GM23338 (cell line): ENCODE measurements at regions not wholly inside any gene's neighbourhood (a gene's known extent, or its start where the extent isn't known, plus 50 kb on each side); places are given as distances from the start of the nearest gene placed in this dataset.

Experiments used
- ATAC-seq: fragments of 200-7000 bp; cut with Tn5 transposase; 3 replicates; pipeline ENCODE4 v1.9.1; 2020
- DNase-seq: peaks from one replicate; pipeline ENCODE4 v3.0.0-alpha.2; 2015; ENCODE audit warnings: low spot score
- H2AFZ ChIP-seq: fragments of 200-600 bp; sonication (generic); 2 replicates; pipeline ENCODE4 v1.8.0; 2016; ENCODE audit warnings: antibody characterized with exemption, mild to moderate bottlenecking, moderate library complexity
- H3F3A ChIP-seq: fragments of 200-600 bp; sonication (generic); replicated peaks from 2 replicates; pipeline ENCODE4 v1.8.0; 2017; ENCODE audit warnings: antibody characterized with exemption, mixed run types, low read depth
- H3K27ac ChIP-seq: fragments of 200-600 bp; sonication (generic); 2 replicates; pipeline ENCODE4 v1.6.1; 2016; ENCODE audit warnings: low read depth
- H3K27me3 ChIP-seq: fragments of 200-600 bp; sonication (generic); 2 replicates; pipeline ENCODE4 v1.8.0; 2016; ENCODE audit warnings: mild to moderate bottlenecking, mixed run types, moderate library complexity; ENCODE audit not compliant: insufficient read depth
- H3K36me3 ChIP-seq: fragments of 200-600 bp; sonication (generic); 2 replicates; pipeline ENCODE4 v1.8.0; 2016; ENCODE audit warnings: mild to moderate bottlenecking; ENCODE audit not compliant: insufficient read depth
- H3K4me1 ChIP-seq: fragments of 200-600 bp; sonication (generic); 2 replicates; pipeline ENCODE4 v1.8.0; 2016; ENCODE audit warnings: mild to moderate bottlenecking, moderate library complexity; ENCODE audit not compliant: insufficient read depth
- H3K4me2 ChIP-seq: fragments of 200-600 bp; sonication (generic); 2 replicates; pipeline ENCODE4 v1.7.1; 2017; ENCODE audit warnings: mixed run types
- H3K4me3 ChIP-seq: fragments of 200-600 bp; sonication (generic); 2 replicates; pipeline ENCODE4 v1.6.1; 2016; ENCODE audit warnings: mixed run types
- H3K79me2 ChIP-seq: fragments of 200-600 bp; sonication (generic); replicated peaks from 2 replicates; pipeline ENCODE4 v1.8.0; 2017; ENCODE audit warnings: mild to moderate bottlenecking; ENCODE audit not compliant: insufficient read depth
- H3K9me2 ChIP-seq: fragments of 200-600 bp; sonication (generic); 2 replicates; pipeline ENCODE4 v1.8.0; 2017; ENCODE audit not compliant: insufficient read depth
- H4K20me1 ChIP-seq: fragments of 200-600 bp; sonication (generic); replicated peaks from 2 replicates; pipeline ENCODE4 v1.8.0; 2017; ENCODE audit warnings: mild to moderate bottlenecking; ENCODE audit not compliant: insufficient read depth
- H3K27ac Mint-ChIP-seq: 2 replicates; pipeline ENCODE4 v1.8.0; 2020; ENCODE audit warnings: inconsistent platforms, mild to moderate bottlenecking, moderate library complexity, mixed read lengths
- H3K27me3 Mint-ChIP-seq: 3 replicates; pipeline ENCODE4 v1.8.0; 2022; ENCODE audit warnings: low read depth, mild to moderate bottlenecking, moderate library complexity, mixed read lengths, inconsistent platforms; ENCODE audit not compliant: insufficient read depth, poor library complexity
- H3K36me3 Mint-ChIP-seq: 3 replicates; pipeline ENCODE4 v1.8.0; 2021; ENCODE audit warnings: low read depth, mild to moderate bottlenecking, inconsistent platforms, moderate library complexity, mixed read lengths
- H3K4me1 Mint-ChIP-seq: 3 replicates; pipeline ENCODE4 v1.8.0; 2020; ENCODE audit warnings: mild to moderate bottlenecking, inconsistent platforms, mixed read lengths
- H3K4me3 Mint-ChIP-seq: 3 replicates; pipeline ENCODE4 v1.8.0; 2021; ENCODE audit warnings: moderate library complexity, mild to moderate bottlenecking, inconsistent platforms, mixed read lengths
- H3K9me3 Mint-ChIP-seq: 3 replicates; pipeline ENCODE4 v1.8.0; 2020; ENCODE audit warnings: moderate library complexity, mild to moderate bottlenecking, inconsistent platforms, mixed read lengths
- CREB1 ChIP-seq: fragments of 250-450 bp; sonication (Bioruptor Pico); IDR thresholded peaks from 2 replicates; pipeline ENCODE4 v1.5.0; 2020; ENCODE audit warnings: low read depth, mild to moderate bottlenecking, moderate library complexity
- ETS1 ChIP-seq: IDR thresholded peaks from 2 replicates; pipeline ENCODE4 v1.6.1; 2016; ENCODE audit warnings: antibody characterized with exemption
- EZH2 ChIP-seq: fragments of 200-600 bp; sonication (generic); IDR thresholded peaks from one replicate; pipeline ENCODE4 v1.8.0; 2017; ENCODE audit warnings: antibody characterized with exemption, mild to moderate bottlenecking, low read depth; ENCODE audit not compliant: unreplicated experiment
- EZH2phosphoT487 ChIP-seq: fragments of 200-600 bp; sonication (generic); IDR thresholded peaks from one replicate; pipeline ENCODE4 v1.8.1; 2018; ENCODE audit warnings: antibody characterized with exemption; ENCODE audit not compliant: unreplicated experiment
- JUNB ChIP-seq: IDR thresholded peaks from one replicate; pipeline ENCODE4 v1.6.1; 2016; ENCODE audit warnings: antibody characterized with exemption; ENCODE audit not compliant: unreplicated experiment
- POLR2AphosphoS5 ChIP-seq: IDR thresholded peaks from 2 replicates; pipeline ENCODE4 v1.6.1; 2016; ENCODE audit warnings: antibody characterized with exemption, low read depth
- STAT1 ChIP-seq: IDR thresholded peaks from one replicate; pipeline ENCODE4 v1.6.1; 2016; ENCODE audit warnings: antibody characterized with exemption; ENCODE audit not compliant: unreplicated experiment
- ZNF114 ChIP-seq: fragments of 250-450 bp; sonication (Bioruptor Pico); IDR thresholded peaks from 2 replicates; pipeline ENCODE4 v1.5.0; 2020; ENCODE audit warnings: mild to moderate bottlenecking, moderate library complexity
- ZNF331 ChIP-seq: fragments of 250-450 bp; sonication (Bioruptor Pico); IDR thresholded peaks from 2 replicates; pipeline ENCODE4 v1.5.0; 2020; ENCODE audit warnings: low read depth, mild to moderate bottlenecking, moderate library complexity
- TF ChIP-seq, protein P1 (sequence below), 2 experiments: fragments of 200-600 bp in 1 of 2; sonication (generic) in 1 of 2; conservative IDR thresholded peaks; 2 replicates each; pipeline versions ENCODE4 v1.5.1 to v1.6.1; 2016 to 2017; ENCODE audit warnings: antibody characterized with exemption in 2 of 2, low read depth in 2 of 2, mild to moderate bottlenecking in 2 of 2, moderate library complexity in 1 of 2
- TF ChIP-seq, protein P2 (sequence below): IDR thresholded peaks from one replicate; pipeline ENCODE4 v1.6.1; 2018; ENCODE audit warnings: antibody characterized with exemption; ENCODE audit not compliant: unreplicated experiment

DNA sequence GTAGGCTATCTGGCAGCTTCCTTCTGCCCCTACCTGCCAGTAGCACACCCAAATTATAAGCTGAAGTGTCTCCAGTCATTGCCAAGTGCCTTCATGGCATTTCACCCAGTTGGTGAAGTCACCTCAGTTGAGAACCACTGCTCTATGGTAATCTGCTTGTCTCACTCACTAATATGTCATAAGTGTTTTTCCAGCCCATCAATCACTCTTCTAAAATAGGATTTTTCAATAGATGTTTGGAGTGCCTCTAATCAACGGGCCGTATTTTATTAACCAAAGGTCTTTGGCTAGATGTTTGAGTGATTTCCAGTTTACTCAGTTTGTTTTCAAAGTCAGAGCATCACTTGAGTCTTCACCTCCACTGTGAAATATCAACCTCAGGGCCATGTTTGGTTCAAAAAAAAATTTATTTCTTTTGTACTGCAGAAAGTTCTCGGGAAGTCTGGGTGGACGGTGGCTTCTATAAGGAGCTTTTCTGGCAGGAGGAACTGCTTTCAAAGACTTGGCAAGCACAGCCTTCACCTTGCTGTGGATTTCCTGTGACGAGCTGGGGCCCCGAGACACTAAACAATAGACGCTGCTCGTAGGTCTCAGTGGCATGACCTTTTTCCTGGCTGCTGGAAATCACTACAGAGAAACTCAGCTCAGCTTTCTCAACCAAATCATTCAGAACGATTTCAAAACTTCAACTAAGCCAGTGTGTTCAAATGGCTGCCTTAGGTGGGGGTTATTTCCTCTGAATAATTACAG is 95.2 kb upstream of the FOXF1 start:
- H2AFZ ChIP-seq: no peak overlapping the region
- no peaks in the 10 kb centered on the region for H3K36me3 ChIP-seq
- Mint-ChIP-seq H3K4me1 (peaks cover 3% of the 10 kb centered on the region; the same call in 2 of the 3 replicates), H3K27me3 (no peaks in the 10 kb centered on the region), H3K4me3 (no peak overlapping the region), H3K27ac (no peak overlapping the region), H3K36me3 (peaks cover 6% of the 10 kb centered on the region), H3K9me3 (peaks cover 16% of the 10 kb centered on the region)
- H3K79me2 ChIP-seq: no peaks in the 10 kb centered on the region
- no peaks in the 10 kb centered on the region for H3K4me1 ChIP-seq
- H3K27ac ChIP-seq: no peak overlapping the region
- no peak overlapping the region for H3K4me2 ChIP-seq
- peaks cover 17% of the 10 kb centered on the region for H3K9me2 ChIP-seq
- DNase-seq (no peak), ATAC-seq (no peak)
- no peaks in the 10 kb centered on the region for H4K20me1 ChIP-seq
- H3K27me3 ChIP-seq: no peaks in the 10 kb centered on the region
- H3F3A ChIP-seq: no peaks in the 10 kb centered on the region
- TF ChIP-seq ZNF331 (no peak), POLR2AphosphoS5 (no peak)
- TF ChIP-seq, protein P1, sequence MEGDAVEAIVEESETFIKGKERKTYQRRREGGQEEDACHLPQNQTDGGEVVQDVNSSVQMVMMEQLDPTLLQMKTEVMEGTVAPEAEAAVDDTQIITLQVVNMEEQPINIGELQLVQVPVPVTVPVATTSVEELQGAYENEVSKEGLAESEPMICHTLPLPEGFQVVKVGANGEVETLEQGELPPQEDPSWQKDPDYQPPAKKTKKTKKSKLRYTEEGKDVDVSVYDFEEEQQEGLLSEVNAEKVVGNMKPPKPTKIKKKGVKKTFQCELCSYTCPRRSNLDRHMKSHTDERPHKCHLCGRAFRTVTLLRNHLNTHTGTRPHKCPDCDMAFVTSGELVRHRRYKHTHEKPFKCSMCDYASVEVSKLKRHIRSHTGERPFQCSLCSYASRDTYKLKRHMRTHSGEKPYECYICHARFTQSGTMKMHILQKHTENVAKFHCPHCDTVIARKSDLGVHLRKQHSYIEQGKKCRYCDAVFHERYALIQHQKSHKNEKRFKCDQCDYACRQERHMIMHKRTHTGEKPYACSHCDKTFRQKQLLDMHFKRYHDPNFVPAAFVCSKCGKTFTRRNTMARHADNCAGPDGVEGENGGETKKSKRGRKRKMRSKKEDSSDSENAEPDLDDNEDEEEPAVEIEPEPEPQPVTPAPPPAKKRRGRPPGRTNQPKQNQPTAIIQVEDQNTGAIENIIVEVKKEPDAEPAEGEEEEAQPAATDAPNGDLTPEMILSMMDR (conservative IDR thresholded peaks at IDR 0.05; ENCODE audit: low read depth in 2 of 2): no peak
- TF ChIP-seq, protein P2, sequence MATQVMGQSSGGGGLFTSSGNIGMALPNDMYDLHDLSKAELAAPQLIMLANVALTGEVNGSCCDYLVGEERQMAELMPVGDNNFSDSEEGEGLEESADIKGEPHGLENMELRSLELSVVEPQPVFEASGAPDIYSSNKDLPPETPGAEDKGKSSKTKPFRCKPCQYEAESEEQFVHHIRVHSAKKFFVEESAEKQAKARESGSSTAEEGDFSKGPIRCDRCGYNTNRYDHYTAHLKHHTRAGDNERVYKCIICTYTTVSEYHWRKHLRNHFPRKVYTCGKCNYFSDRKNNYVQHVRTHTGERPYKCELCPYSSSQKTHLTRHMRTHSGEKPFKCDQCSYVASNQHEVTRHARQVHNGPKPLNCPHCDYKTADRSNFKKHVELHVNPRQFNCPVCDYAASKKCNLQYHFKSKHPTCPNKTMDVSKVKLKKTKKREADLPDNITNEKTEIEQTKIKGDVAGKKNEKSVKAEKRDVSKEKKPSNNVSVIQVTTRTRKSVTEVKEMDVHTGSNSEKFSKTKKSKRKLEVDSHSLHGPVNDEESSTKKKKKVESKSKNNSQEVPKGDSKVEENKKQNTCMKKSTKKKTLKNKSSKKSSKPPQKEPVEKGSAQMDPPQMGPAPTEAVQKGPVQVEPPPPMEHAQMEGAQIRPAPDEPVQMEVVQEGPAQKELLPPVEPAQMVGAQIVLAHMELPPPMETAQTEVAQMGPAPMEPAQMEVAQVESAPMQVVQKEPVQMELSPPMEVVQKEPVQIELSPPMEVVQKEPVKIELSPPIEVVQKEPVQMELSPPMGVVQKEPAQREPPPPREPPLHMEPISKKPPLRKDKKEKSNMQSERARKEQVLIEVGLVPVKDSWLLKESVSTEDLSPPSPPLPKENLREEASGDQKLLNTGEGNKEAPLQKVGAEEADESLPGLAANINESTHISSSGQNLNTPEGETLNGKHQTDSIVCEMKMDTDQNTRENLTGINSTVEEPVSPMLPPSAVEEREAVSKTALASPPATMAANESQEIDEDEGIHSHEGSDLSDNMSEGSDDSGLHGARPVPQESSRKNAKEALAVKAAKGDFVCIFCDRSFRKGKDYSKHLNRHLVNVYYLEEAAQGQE: no peak
- H3K4me3 ChIP-seq: no peak overlapping the region

- Histone ChIP-seq H3K27me3 (no peaks in the 10 kb centered on the region), H3K4me2 (no peak overlapping the region), H3K4me3 (no peak overlapping the region), H3K27ac (no peak overlapping the region), H4K20me1 (no peaks in the 10 kb centered on the region), H3K79me2 (no peaks in the 10 kb centered on the region), H2AFZ (no peak overlapping the region), H3K36me3 (no peaks in the 10 kb centered on the region), H3F3A (no peaks in the 10 kb centered on the region), H3K4me1 (peaks cover 6% of the 10 kb centered on the region; the same call in 1 of the 2 replicates), H3K9me2 (peaks cover 12% of the 10 kb centered on the region; the same call in 1 of the 2 replicates)
- Mint-ChIP-seq H3K4me1 (peaks cover 5% of the 10 kb centered on the region; the same call in 2 of the 3 replicates), H3K9me3 (no peaks in the 10 kb centered on the region; the same call in 2 of the 3 replicates), H3K27ac (no peak overlapping the region), H3K36me3 (no peaks in the 10 kb centered on the region), H3K4me3 (no peak overlapping the region), H3K27me3 (no peaks in the 10 kb centered on the region)
- ATAC-seq (no peak), DNase-seq (no peak)
- TF ChIP-seq EZH2 (no peak), ZNF114 (no peak), EZH2phosphoT487 (no peak), JUNB (no peak), STAT1 (no peak), CREB1 (CRISPR knock-in tag) (no peak), ZNF331 (no peak), ETS1 (no peak)
- TF ChIP-seq, protein P2: no peak
Observed at GRCh38 chr16:86418981-86419380, 91.3 kb upstream of the FOXF1 start.
